HFFc6 (cell line): ENCODE measurements at regions not wholly inside any gene's neighbourhood (a gene's known extent, or its start where the extent isn't known, plus 50 kb on each side); places are given as distances from the start of the nearest gene placed in this dataset.

Experiments used
- DNase-seq: peaks from one replicate; pipeline ENCODE4 v3.0.0-alpha.2; 2018
- H3K27ac Mint-ChIP-seq: 2 replicates; pipeline ENCODE4 v1.8.0; 2020; ENCODE audit warnings: mild to moderate bottlenecking, mixed read lengths
- H3K27me3 Mint-ChIP-seq: 2 replicates; pipeline ENCODE4 v1.8.0; 2021; ENCODE audit warnings: mild to moderate bottlenecking, moderate library complexity, mixed read lengths; ENCODE audit not compliant: insufficient read depth
- H3K36me3 Mint-ChIP-seq: 2 replicates; pipeline ENCODE4 v1.8.0; 2021; ENCODE audit warnings: low read depth, mixed read lengths
- H3K4me1 Mint-ChIP-seq: 2 replicates; pipeline ENCODE4 v1.8.0; 2020; ENCODE audit warnings: low read depth, mixed read lengths
- H3K4me3 Mint-ChIP-seq: 2 replicates; pipeline ENCODE4 v1.8.0; 2020; ENCODE audit warnings: mild to moderate bottlenecking, moderate library complexity, mixed read lengths
- H3K9me3 Mint-ChIP-seq: 2 replicates; pipeline ENCODE4 v1.8.0; 2020; ENCODE audit warnings: mild to moderate bottlenecking, mixed read lengths
- TF ChIP-seq, protein P1 (sequence below): fragments of 200-600 bp; sonication (generic); IDR thresholded peaks from 2 replicates; pipeline ENCODE4 v1.5.0; 2021; ENCODE audit warnings: antibody characterized with exemption, mild to moderate bottlenecking

DNA sequence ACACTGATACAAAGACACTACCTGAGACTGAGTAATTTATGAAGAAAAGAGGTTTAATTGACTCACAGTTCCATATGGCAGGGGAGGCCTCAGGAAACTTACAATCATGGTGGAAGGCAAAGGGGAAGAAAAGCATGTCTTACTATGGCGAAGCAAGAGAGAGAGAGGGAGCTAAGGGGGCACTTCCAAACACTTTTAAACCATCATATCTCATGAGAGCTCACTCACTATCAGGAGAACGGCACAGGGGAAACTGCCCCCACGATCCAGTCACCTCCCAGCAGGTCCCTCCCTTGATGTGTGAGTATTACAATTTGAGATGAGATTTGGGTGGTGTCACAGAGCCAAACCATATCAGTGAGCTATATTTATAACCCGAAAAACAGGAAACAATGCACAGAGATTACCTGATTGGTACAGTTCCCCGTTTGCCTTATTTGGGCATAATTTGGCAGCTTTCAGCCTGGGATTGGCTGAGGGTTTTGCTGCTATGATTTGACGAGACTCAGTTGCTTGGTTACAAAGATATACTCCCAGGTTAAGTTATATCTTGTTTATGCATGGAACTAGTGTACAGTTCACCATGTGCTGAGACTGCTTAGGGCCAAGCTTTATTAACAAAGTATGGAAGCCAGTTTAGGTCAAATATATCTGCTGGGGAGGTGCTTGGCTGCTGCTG, 184.2 kb downstream of the NR2F2 start:
- H3K4me3 Mint-ChIP-seq: no peak overlapping the region
- H3K4me1 Mint-ChIP-seq: no peaks in the 10 kb centered on the region
- DNase-seq: no peak
- H3K27me3 Mint-ChIP-seq: peaks cover 3% of the 10 kb centered on the region; the same call in 1 of the 2 replicates
- no peaks in the 10 kb centered on the region; the same call in 1 of the 2 replicates for H3K9me3 Mint-ChIP-seq
- H3K27ac Mint-ChIP-seq: no peak overlapping the region
- H3K36me3 Mint-ChIP-seq: no peaks in the 10 kb centered on the region
- TF ChIP-seq, protein P1, sequence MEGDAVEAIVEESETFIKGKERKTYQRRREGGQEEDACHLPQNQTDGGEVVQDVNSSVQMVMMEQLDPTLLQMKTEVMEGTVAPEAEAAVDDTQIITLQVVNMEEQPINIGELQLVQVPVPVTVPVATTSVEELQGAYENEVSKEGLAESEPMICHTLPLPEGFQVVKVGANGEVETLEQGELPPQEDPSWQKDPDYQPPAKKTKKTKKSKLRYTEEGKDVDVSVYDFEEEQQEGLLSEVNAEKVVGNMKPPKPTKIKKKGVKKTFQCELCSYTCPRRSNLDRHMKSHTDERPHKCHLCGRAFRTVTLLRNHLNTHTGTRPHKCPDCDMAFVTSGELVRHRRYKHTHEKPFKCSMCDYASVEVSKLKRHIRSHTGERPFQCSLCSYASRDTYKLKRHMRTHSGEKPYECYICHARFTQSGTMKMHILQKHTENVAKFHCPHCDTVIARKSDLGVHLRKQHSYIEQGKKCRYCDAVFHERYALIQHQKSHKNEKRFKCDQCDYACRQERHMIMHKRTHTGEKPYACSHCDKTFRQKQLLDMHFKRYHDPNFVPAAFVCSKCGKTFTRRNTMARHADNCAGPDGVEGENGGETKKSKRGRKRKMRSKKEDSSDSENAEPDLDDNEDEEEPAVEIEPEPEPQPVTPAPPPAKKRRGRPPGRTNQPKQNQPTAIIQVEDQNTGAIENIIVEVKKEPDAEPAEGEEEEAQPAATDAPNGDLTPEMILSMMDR: no peak

DNA sequence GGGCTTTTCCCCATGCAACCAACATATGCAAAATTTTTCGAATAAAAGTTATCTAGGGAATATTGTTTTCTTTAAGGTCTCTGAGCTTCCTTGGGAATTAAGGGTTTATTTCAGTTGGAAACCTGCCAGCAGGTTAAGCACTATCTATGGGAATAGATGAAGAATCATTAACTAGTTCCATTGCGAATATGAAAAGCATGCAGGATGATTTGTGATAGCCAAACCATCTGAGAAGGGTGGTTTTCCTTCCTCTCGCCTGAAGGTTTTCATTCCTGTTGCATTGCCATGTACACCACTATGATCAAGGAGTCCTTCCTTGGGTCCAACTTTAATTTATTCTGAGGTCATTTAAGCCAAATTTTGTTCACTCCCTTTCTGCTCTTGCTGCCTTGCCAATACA, 184.9 kb downstream of the NR2F2 start:
- no peak overlapping the region for H3K27ac Mint-ChIP-seq
- no peaks in the 10 kb centered on the region; the same call in 1 of the 2 replicates for H3K9me3 Mint-ChIP-seq
- DNase-seq: no peak
- H3K36me3 Mint-ChIP-seq: no peaks in the 10 kb centered on the region
- H3K4me3 Mint-ChIP-seq: no peak overlapping the region
- TF ChIP-seq, protein P1: no peak
- H3K4me1 Mint-ChIP-seq: no peaks in the 10 kb centered on the region
- H3K27me3 Mint-ChIP-seq: peaks cover 3% of the 10 kb centered on the region; the same call in 1 of the 2 replicates

DNA sequence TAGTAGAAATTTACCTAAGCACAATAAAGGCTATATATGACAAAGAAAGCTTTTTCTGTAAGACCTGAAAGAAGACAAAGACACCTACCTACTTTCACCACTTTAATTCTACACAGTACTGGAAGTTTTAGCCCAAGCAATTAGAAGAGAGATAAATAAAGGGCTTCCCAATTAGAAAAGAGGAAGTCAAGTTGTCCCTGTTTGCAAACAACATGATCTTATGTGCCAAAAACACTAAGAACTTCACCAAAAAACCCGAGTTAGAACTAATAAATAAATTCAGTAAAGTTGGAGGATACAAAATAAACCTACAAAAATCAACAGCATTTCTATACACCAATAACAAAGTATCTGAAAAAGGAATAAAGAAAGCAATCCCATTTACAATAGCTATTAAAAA, 190.9 kb downstream of the NR2F2 start:
- TF ChIP-seq, protein P1: no peak
- Mint-ChIP-seq H3K27me3 (peaks cover 3% of the 10 kb centered on the region; the same call in 1 of the 2 replicates), H3K4me3 (no peak overlapping the region), H3K4me1 (no peaks in the 10 kb centered on the region), H3K27ac (no peak overlapping the region), H3K9me3 (no peaks in the 10 kb centered on the region; the same call in 1 of the 2 replicates), H3K36me3 (no peaks in the 10 kb centered on the region)
- no peak for DNase-seq

DNA sequence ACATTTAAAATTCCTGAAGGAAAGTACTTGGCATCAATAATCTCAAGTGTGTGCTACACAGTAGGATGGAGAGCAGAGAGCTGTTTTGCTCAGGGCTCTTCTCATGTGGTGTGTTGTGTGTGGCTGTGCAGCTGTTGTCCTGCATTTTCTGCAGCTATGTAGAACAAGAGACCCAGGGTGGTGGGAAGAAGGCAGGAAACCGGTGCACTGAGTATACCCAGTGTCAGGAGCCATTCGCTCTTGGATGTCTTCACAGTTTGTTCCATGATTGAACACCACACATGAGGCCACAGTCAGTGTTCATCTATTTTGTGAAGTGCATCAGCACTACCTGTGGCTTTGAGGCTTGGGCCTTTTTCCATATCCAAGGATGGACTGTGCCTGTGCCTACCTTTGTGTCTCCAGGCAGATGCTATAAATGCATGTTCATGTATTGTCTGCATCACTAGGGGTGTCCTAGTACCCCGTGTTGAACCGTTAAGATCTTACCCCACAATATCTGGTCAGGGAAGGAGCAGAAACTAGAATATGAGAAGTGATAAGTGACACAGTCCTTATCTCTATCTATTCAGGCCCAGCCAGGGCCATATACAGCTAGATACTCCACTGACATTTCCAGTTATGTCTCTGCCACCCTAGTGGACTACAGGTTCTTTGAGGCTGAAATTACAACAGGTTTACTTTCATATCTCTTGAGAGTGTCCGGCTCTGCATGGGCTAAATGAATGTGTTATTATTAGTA, 194.3 kb downstream of the NR2F2 start:
- no peak overlapping the region for H3K4me3 Mint-ChIP-seq

DNA sequence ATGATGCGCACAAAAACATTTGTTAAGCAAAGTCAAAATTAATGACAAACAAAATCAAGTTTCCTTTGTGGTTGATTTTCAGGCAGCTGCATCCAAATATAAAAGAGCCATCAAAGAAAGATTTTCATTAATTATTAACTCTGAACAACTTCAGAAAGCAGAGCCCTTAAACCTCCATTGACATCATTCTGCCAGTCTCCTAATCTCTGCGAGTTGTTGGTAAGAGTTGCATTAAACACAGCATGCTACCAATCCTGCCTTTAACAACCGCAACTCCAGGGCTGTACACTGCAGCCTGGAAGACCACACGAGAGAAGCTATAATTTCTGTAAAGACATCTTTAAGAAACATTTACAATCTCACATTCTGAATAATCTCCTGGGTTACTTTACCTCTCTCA, 204.6 kb downstream of the NR2F2 start:
- Mint-ChIP-seq H3K36me3 (no peaks in the 10 kb centered on the region), H3K9me3 (peaks cover 3% of the 10 kb centered on the region; the same call in 1 of the 2 replicates), H3K27me3 (peaks cover 1% of the 10 kb centered on the region; the same call in 1 of the 2 replicates), H3K4me3 (no peak overlapping the region), H3K4me1 (no peaks in the 10 kb centered on the region), H3K27ac (no peak overlapping the region)
- TF ChIP-seq, protein P1: no peak
- DNase-seq: no peak

More for the DNA sequence above, 194.3 kb downstream of the NR2F2 start:
- TF ChIP-seq, protein P1: no peak
- Mint-ChIP-seq H3K27me3 (peaks cover 3% of the 10 kb centered on the region; the same call in 1 of the 2 replicates), H3K4me1 (no peaks in the 10 kb centered on the region), H3K36me3 (no peaks in the 10 kb centered on the region), H3K27ac (no peak overlapping the region), H3K9me3 (no peaks in the 10 kb centered on the region; the same call in 1 of the 2 replicates)
- no peak for DNase-seq
